Common myeloid progenitor, CD34-positive (primary cell): ENCODE measurements at regions not wholly inside any gene's neighbourhood (a gene's known extent, or its start where the extent isn't known, plus 50 kb on each side); places are given as distances from the start of the nearest gene placed in this dataset.

Experiments used
- CTCF ChIA-PET: fragments of 350-600 bp; sonication (Branson Sonifier 250); formaldehyde crosslinking; loops from one replicate; lab custom pipeline; 2021; ENCODE audit warnings: antibody characterized with exemption; lab: Charles Lee
- POLR2A ChIA-PET: fragments of 350-600 bp; sonication (Branson Sonifier 250); formaldehyde crosslinking; loops from one replicate; lab custom pipeline; 2021; ENCODE audit warnings: antibody characterized with exemption; lab: Charles Lee
- DNase-seq, 3 donors: peaks; one replicate each; pipeline versions ENCODE4 v3.0.0 to v3.0.0-alpha.2; 2013
- H3K27ac ChIP-seq, 2 experiments: 1 replicate in 1 of 2; 2 replicates in 1 of 2; pipeline ENCODE4 v1.7.0; 2013; ENCODE audit warnings: inconsistent platforms in 2 of 2, low read length in 2 of 2, mild to moderate bottlenecking in 2 of 2, low read depth in 1 of 2, moderate library complexity in 1 of 2; ENCODE audit not compliant: severe bottlenecking in 2 of 2, insufficient read depth in 1 of 2, poor library complexity in 1 of 2
- H3K27me3 ChIP-seq, 5 experiments: replicated peaks in 2 of 5; 1 replicate in 3 of 5; 2 replicates in 2 of 5; pipeline versions ENCODE4 v1.6.1 to v1.7.0; 2013; ENCODE audit warnings: low read length in 4 of 5, mild to moderate bottlenecking in 2 of 5, moderate library complexity in 2 of 5, inconsistent platforms in 1 of 5; ENCODE audit not compliant: insufficient read depth in 5 of 5, control insufficient read depth in 4 of 5
- H3K36me3 ChIP-seq, 4 experiments: 1 replicate in 2 of 4; 2 replicates in 2 of 4; pipeline versions ENCODE4 v1.6.1 to v1.7.0; 2013; ENCODE audit warnings: low read length in 3 of 4, control low read depth in 1 of 4, mild to moderate bottlenecking in 1 of 4; ENCODE audit not compliant: control insufficient read depth in 4 of 4, insufficient read depth in 4 of 4
- H3K4me1 ChIP-seq, 4 experiments: 1 replicate in 3 of 4; 2 replicates in 1 of 4; pipeline versions ENCODE4 v1.6.1 to v1.7.1; 2013; ENCODE audit warnings: low read length in 3 of 4, mild to moderate bottlenecking in 3 of 4, control low read depth in 1 of 4, inconsistent platforms in 1 of 4, moderate library complexity in 1 of 4; ENCODE audit not compliant: control insufficient read depth in 4 of 4, insufficient read depth in 4 of 4; ENCODE audit errors: control extremely low read depth in 1 of 4
- H3K4me3 ChIP-seq, 7 experiments: 1 replicate in 4 of 7; 2 replicates in 3 of 7; pipeline versions ENCODE4 v1.5.1 to v1.7.0; 2013; ENCODE audit warnings: mild to moderate bottlenecking in 7 of 7, low read length in 6 of 7, moderate library complexity in 6 of 7, inconsistent platforms in 2 of 7, low read depth in 2 of 7, control low read depth in 1 of 7; ENCODE audit not compliant: insufficient read depth in 4 of 7, control insufficient read depth in 1 of 7; ENCODE audit errors: extremely low read depth in 1 of 7
- H3K9me3 ChIP-seq, 5 experiments: 1 replicate in 4 of 5; 2 replicates in 1 of 5; pipeline versions ENCODE4 v1.6.1 to v1.7.1; 2013; ENCODE audit warnings: low read length in 4 of 5, mild to moderate bottlenecking in 2 of 5, inconsistent platforms in 1 of 5, low read depth in 1 of 5, moderate library complexity in 1 of 5; ENCODE audit not compliant: control insufficient read depth in 4 of 5, insufficient read depth in 2 of 5; ENCODE audit errors: control extremely low read depth in 1 of 5
- WGBS: methylation state at CpG from one replicate; pipeline ENCODE4 v1.1.5; 2013; ENCODE audit not compliant: insufficient coverage; 5-methylcytosine and 5-hydroxymethylcytosine counted together

DNA sequence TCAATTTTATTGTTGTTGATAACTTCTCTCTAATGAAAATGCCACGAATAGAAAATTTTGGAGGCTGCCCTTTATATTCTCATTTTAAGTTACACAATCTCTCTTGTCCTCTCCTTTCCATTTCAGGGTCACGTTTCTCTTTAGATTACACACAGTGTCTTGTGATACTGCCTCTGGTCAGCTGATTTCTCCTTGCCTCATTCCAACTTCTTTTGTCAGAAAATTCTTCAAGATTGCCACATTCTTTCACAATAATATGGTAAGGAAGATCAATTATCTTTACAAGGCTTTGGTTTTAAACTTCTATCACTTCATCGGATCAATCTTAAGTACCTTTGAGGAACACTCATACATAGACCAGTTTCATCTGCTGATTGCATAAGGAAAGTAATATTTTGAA, 370.3 kb downstream of the RFPL4B start:
- ChIA-PET CTCF (no interaction called here), POLR2A (no interaction called here)
- no peaks in the 10 kb centered on the region for H3K27me3 ChIP-seq
- no peak overlapping the region for H3K4me3 ChIP-seq
- H3K36me3 ChIP-seq = no peaks in the 10 kb centered on the region
- DNase-seq = no peak
- WGBS = 93% methylated on average over 2 of the region's 3 CpGs
- H3K9me3 ChIP-seq = no peaks in the 10 kb centered on the region
- H3K4me1 ChIP-seq = peaks cover 0 to 13% (median 5%) of the 10 kb centered on the region in 4 experiments
- H3K27ac ChIP-seq = no peak overlapping the region

DNA sequence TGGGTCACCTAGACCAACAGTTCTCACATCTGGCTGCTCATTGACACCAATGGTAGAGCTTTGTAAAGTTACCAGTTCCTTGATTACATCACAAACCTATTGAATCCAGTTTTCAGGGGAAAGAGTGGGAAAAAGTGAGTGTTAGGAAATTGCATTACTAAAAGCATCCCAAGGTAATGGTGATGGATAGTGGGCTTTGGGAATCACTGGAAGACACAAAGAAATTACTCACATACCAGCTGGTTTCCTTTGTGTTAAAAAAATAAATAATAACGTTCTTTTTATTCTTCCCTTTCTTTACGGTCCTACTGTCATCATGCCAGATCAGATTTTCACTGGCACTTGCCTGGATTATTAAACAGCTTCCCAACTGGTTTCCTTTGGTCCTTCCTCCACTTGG, 370.7 kb downstream of the RFPL4B start:
- ChIA-PET CTCF (interaction anchor here (0.9 kb wide), 1 partner anchor 14 kb away, joined by 3 read pairs; no protein-coding TSS in a partner anchor), POLR2A (no interaction called here)
- H3K27me3 ChIP-seq = no peaks in the 10 kb centered on the region
- no peaks in the 10 kb centered on the region for H3K9me3 ChIP-seq
- H3K4me3 ChIP-seq = no peak overlapping the region
- H3K36me3 ChIP-seq = no peaks in the 10 kb centered on the region
- no peak overlapping the region for H3K27ac ChIP-seq
- DNase-seq = no peak
- WGBS = 86% methylated on average over 1 of the region's 2 CpGs
- peaks cover 2 to 11% (median 7%) of the 10 kb centered on the region in 4 experiments for H3K4me1 ChIP-seq

GRCh38 chr6:112725541-112726085, 378.5 kb downstream of the RFPL4B start:
- no peak overlapping the region for H3K4me3 ChIP-seq
- no peaks in the 10 kb centered on the region for H3K36me3 ChIP-seq
- no peaks in the 10 kb centered on the region for H3K9me3 ChIP-seq
- no peak overlapping the region for H3K27ac ChIP-seq
- 100% methylated on average over 5 of the region's 6 CpGs for WGBS
- no peak for DNase-seq
- peaks cover 6 to 17% (median 13%) of the 10 kb centered on the region in 4 experiments for H3K4me1 ChIP-seq
- ChIA-PET CTCF (no interaction called here), POLR2A (no interaction called here)
- no peaks in the 10 kb centered on the region for H3K27me3 ChIP-seq

DNA sequence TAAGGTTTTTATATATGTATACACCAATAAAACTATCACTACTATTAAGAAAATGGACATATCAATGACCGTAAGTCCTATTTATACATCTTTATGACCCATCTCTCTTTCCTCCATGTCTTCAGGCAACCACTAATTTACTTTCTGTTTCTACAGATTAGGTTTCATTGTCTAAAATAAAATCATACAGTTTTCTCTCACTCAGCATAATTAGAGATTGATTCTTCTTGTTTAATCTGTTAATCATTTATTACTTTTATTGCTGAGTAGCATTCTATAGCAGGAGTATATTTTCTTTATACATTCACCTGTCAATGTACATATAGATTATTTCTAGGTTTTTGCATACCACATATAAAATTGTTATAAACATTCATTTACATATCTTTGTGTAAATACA, 388.0 kb downstream of the RFPL4B start:
- H3K36me3 ChIP-seq = no peaks in the 10 kb centered on the region
- no peak for DNase-seq
- H3K27ac ChIP-seq = no peak overlapping the region
- WGBS = 100% methylated on average over 1 of the region's 1 CpG
- CTCF ChIA-PET = no interaction called here
- H3K4me1 ChIP-seq = no peaks in the 10 kb centered on the region
- no peak overlapping the region for H3K4me3 ChIP-seq
- peaks cover 0 to 2% (median 0%) of the 10 kb centered on the region in 5 experiments for H3K9me3 ChIP-seq
- H3K27me3 ChIP-seq = no peaks in the 10 kb centered on the region
- POLR2A ChIA-PET = no interaction called here

DNA sequence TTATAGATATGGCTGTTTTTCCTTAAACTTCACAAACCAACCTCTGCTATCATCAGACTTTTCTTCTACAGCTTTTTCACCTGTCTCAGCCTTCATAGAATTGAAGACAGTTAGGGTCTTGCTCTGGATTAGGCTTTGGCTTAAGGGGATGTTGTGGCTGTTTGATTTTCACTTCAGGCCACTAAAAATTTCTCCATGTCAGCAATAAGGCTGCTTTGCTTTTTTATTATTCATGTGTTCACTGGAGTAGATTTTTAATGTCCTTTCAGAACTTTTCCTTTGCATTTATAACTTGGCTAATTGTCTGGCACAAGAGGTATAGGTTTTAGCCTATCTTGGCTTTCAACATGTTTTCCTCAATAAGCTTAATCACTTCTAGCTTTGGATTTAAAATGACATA, 392.6 kb downstream of the RFPL4B start:
- H3K27me3 ChIP-seq = no peaks in the 10 kb centered on the region
- no peak overlapping the region for H3K27ac ChIP-seq
- no peaks in the 10 kb centered on the region for H3K4me1 ChIP-seq
- ChIA-PET POLR2A (no interaction called here), CTCF (no interaction called here)
- H3K36me3 ChIP-seq = no peaks in the 10 kb centered on the region
- DNase-seq = no peak
- no peak overlapping the region for H3K4me3 ChIP-seq
- H3K9me3 ChIP-seq = peaks cover 0 to 2% (median 0%) of the 10 kb centered on the region in 5 experiments

DNA sequence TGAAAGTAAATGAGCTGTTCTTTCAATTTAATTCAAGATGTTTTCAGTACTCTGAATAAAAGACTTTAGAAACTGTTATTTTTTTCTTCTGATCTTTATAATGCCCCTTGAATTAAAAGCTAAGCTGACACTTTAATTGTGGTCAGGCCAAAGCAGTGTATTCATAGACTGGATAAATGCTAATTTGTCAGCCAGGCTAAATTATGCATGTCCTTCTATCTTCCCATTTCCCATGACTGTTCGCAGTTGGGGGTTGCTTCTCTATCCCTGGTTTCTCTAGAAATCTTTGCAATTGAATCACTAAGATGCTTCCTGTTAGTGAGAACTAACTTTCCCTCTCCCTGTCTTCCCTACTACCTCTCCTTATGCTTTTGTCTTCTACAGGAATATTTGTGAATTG, 396.2 kb downstream of the RFPL4B start:
- Histone ChIP-seq H3K9me3 (no peaks in the 10 kb centered on the region), H3K4me1 (no peaks in the 10 kb centered on the region), H3K4me3 (no peak overlapping the region), H3K27ac (no peak overlapping the region), H3K36me3 (no peaks in the 10 kb centered on the region), H3K27me3 (no peaks in the 10 kb centered on the region)
- ChIA-PET CTCF (no interaction called here), POLR2A (no interaction called here)
- no CpG with 5 or more reads among the region's 1 CpG for WGBS
- no peak for DNase-seq

- ChIA-PET CTCF (no interaction called here), POLR2A (no interaction called here)
- Histone ChIP-seq H3K36me3 (no peaks in the 10 kb centered on the region), H3K9me3 (no peaks in the 10 kb centered on the region), H3K27me3 (no peaks in the 10 kb centered on the region), H3K27ac (no peak overlapping the region), H3K4me3 (no peak overlapping the region), H3K4me1 (no peaks in the 10 kb centered on the region)
- DNase-seq = no peak
- WGBS = 100% methylated on average over 1 of the region's 4 CpGs
Measured at GRCh38 chr6:112744827-112745226, 397.7 kb downstream of the RFPL4B start.
